HG03045 (cell line): ENCODE measurements at regions not wholly inside any gene's neighbourhood (a gene's known extent, or its start where the extent isn't known, plus 50 kb on each side); places are given as distances from the start of the nearest gene placed in this dataset.
"Not testable (repeated sequence)": the region's sequence is repeated elsewhere in the genome, so short reads cannot be mapped to it uniquely, and the experiment has no call there.

ENCODE experiments used
- ATAC-seq: cut with Tn5 transposase; IDR thresholded peaks from one replicate; pipeline ENCODE4 v1.9.1; 2021; ENCODE audit warnings: mild to moderate bottlenecking, moderate library complexity; ENCODE audit not compliant: unreplicated experiment

GRCh38 chr22:49517667-49518185 is 309.9 kb downstream of the BRD1 start:
- no peak for ATAC-seq

- ATAC-seq: no peak
Measured at GRCh38 chr22:49517211-49517610, 310.5 kb downstream of the BRD1 start.

GRCh38 chr22:49515475-49515874 is 312.2 kb downstream of the BRD1 start:
- ATAC-seq: no peak

- no peak for ATAC-seq
Measured at GRCh38 chr22:49514641-49515040, 313.0 kb downstream of the BRD1 start.

GRCh38 chr22:49514211-49514610 is 313.5 kb downstream of the BRD1 start:
- no peak for ATAC-seq

GRCh38 chr22:49513358-49513851 is 314.3 kb downstream of the BRD1 start:
- no peak for ATAC-seq

GRCh38 chr22:49512487-49513165 is 315.0 kb downstream of the BRD1 start:
- ATAC-seq: no peak

GRCh38 chr22:49511393-49512189 is 316.1 kb downstream of the BRD1 start:
- ATAC-seq: not testable (repeated sequence)

GRCh38 chr22:49510718-49511117 is 317.0 kb downstream of the BRD1 start:
- ATAC-seq: no peak

- ATAC-seq: no peak
Measured at GRCh38 chr22:49509016-49509415, 318.7 kb downstream of the BRD1 start.

GRCh38 chr22:49508561-49508960 is 319.1 kb downstream of the BRD1 start:
- no peak for ATAC-seq

- ATAC-seq: no peak
Measured at GRCh38 chr22:49507607-49508292, 319.9 kb downstream of the BRD1 start.

- ATAC-seq: no peak
Measured at GRCh38 chr22:49506010-49506400, 321.7 kb downstream of the BRD1 start.

- no peak for ATAC-seq
Measured at GRCh38 chr22:49505337-49506009, 322.2 kb downstream of the BRD1 start.

GRCh38 chr22:49503896-49504521 is 323.7 kb downstream of the BRD1 start:
- ATAC-seq: no peak

GRCh38 chr22:49503321-49503720 is 324.4 kb downstream of the BRD1 start:
- no peak for ATAC-seq

- no peak for ATAC-seq
Measured at GRCh38 chr22:49502126-49502826, 325.4 kb downstream of the BRD1 start.

GRCh38 chr22:49500942-49501395 is 326.7 kb downstream of the BRD1 start:
- ATAC-seq: no peak

- no peak for ATAC-seq
Measured at GRCh38 chr22:49500076-49500460, 327.6 kb downstream of the BRD1 start.
